Rectal smooth muscle tissue (tissue), 1 donor: ENCODE measurements at regions not wholly inside any gene's neighbourhood (a gene's known extent, or its start where the extent isn't known, plus 50 kb on each side); places are given as distances from the start of the nearest gene placed in this dataset.

Source experiments
- H3K27ac ChIP-seq: one replicate; pipeline ENCODE4 v1.7.0; 2013; ENCODE audit warnings: low read depth, low read length, inconsistent platforms
- H3K27me3 ChIP-seq: one replicate; pipeline ENCODE4 v1.7.0; 2013; ENCODE audit warnings: low read length; ENCODE audit not compliant: control insufficient read depth, insufficient read depth
- H3K36me3 ChIP-seq: one replicate; pipeline ENCODE4 v1.7.0; 2013; ENCODE audit warnings: low read length; ENCODE audit not compliant: control insufficient read depth, insufficient read depth
- H3K4me1 ChIP-seq: one replicate; pipeline ENCODE4 v1.7.0; 2013; ENCODE audit warnings: low read length; ENCODE audit not compliant: control insufficient read depth, insufficient read depth
- H3K4me3 ChIP-seq: one replicate; pipeline ENCODE4 v1.7.0; 2013; ENCODE audit warnings: low read length
- H3K9ac ChIP-seq: one replicate; pipeline ENCODE4 v1.7.0; 2013; ENCODE audit warnings: low read length

- H3K9ac ChIP-seq: no peak overlapping the region
Measured at GRCh38 chr15:53266176-53266575, 476.0 kb upstream of the ONECUT1 start.

DNA sequence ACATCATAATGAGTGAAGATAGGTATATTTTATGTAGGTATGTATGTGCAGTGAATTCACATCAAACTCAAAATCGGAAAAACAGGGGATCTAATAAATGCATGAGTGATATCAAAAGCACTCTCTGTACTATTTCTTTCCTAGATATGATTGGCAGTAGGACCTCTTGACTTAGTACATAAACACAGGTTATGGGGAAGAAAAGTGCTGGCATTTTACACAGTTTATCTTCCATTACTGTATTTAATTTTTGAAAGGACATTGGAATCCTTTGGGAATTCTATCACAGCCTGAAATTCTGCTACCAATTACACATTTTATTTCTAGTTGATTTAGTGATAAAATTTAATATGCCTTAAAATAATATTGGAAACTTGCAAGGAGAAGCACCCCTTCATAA, 470.5 kb upstream of the ONECUT1 start:
- Histone ChIP-seq H3K9ac (no peak overlapping the region), H3K27me3 (no peaks in the 10 kb centered on the region), H3K4me3 (no peak overlapping the region), H3K36me3 (no peaks in the 10 kb centered on the region), H3K4me1 (no peaks in the 10 kb centered on the region), H3K27ac (no peak overlapping the region)

More at GRCh38 chr15:53266176-53266575, 476.0 kb upstream of the ONECUT1 start:
- no peaks in the 10 kb centered on the region for H3K36me3 ChIP-seq
- H3K4me1 ChIP-seq: no peaks in the 10 kb centered on the region
- no peak overlapping the region for H3K27ac ChIP-seq
- no peak overlapping the region for H3K4me3 ChIP-seq
- no peaks in the 10 kb centered on the region for H3K27me3 ChIP-seq

DNA sequence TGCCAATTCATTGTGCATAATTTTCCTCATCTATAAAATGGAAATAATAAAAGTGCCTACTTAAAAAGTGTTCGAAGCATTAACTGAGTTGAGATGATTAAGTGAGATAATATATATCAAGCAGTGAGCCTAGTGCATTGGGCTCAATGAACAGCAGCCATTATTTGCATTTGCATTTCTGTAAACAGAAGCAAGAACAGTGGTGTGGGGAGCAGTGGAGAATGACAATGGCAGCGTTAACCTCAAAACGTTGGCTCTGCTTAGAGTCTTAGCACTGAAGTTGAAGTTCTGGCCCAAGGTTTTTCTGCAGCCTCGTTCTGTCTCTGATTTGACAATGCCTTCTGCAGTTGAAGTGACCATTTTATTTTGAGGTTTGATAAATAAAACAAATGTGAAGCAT, 466.3 kb upstream of the ONECUT1 start:
- H3K4me3 ChIP-seq: no peak overlapping the region
- no peak overlapping the region for H3K9ac ChIP-seq
- H3K27me3 ChIP-seq: no peaks in the 10 kb centered on the region
- no peak overlapping the region for H3K27ac ChIP-seq
- no peaks in the 10 kb centered on the region for H3K4me1 ChIP-seq
- no peaks in the 10 kb centered on the region for H3K36me3 ChIP-seq

GRCh38 chr15:53256043-53256442, 465.9 kb upstream of the ONECUT1 start:
- no peaks in the 10 kb centered on the region for H3K27me3 ChIP-seq
- no peaks in the 10 kb centered on the region for H3K36me3 ChIP-seq
- H3K4me3 ChIP-seq: no peak overlapping the region
- no peak overlapping the region for H3K27ac ChIP-seq
- no peak overlapping the region for H3K9ac ChIP-seq
- no peaks in the 10 kb centered on the region for H3K4me1 ChIP-seq

DNA sequence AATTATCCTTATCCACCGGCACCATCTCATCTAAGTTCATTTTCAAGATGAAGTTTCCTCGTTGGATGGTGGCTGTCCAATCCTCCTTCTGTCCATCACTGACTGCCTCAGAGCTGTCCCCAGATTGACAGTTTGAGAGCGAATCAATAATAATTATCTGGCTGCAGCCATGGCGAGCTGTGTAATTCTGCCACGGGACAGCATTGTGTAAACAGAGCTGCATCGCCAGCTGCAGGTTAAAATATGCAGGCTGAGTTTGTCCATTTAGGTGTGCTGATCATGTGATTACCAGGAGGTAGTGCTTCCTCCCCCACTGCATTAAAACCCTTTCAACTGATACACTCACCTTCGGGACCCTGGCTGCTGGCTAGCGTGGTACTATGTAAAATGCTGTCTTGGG, 461.9 kb upstream of the ONECUT1 start:
- Histone ChIP-seq H3K9ac (no peak overlapping the region), H3K27me3 (no peaks in the 10 kb centered on the region), H3K36me3 (no peaks in the 10 kb centered on the region), H3K4me1 (no peaks in the 10 kb centered on the region), H3K4me3 (no peak overlapping the region), H3K27ac (no peak overlapping the region)

DNA sequence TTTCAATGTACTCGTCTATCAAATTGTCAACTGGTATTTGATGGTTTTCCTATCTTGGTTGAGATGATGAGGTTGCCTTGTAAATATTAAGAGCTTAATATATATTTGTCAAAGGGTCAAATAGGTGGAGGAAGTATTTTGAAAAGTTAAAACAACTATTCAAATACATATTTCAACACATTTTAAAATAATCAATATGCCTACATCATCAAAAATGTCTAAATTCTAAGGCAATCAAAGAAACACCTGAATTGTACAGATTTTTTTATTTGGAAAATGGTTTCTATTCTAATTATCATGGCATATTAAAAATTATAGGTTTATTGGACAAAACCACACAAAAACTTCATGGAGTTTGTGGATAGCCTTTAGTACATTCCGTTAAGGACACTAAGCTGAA, 461.4 kb upstream of the ONECUT1 start:
- no peaks in the 10 kb centered on the region for H3K36me3 ChIP-seq
- no peak overlapping the region for H3K27ac ChIP-seq
- no peak overlapping the region for H3K9ac ChIP-seq
- no peak overlapping the region for H3K4me3 ChIP-seq
- no peaks in the 10 kb centered on the region for H3K4me1 ChIP-seq
- H3K27me3 ChIP-seq: no peaks in the 10 kb centered on the region

DNA sequence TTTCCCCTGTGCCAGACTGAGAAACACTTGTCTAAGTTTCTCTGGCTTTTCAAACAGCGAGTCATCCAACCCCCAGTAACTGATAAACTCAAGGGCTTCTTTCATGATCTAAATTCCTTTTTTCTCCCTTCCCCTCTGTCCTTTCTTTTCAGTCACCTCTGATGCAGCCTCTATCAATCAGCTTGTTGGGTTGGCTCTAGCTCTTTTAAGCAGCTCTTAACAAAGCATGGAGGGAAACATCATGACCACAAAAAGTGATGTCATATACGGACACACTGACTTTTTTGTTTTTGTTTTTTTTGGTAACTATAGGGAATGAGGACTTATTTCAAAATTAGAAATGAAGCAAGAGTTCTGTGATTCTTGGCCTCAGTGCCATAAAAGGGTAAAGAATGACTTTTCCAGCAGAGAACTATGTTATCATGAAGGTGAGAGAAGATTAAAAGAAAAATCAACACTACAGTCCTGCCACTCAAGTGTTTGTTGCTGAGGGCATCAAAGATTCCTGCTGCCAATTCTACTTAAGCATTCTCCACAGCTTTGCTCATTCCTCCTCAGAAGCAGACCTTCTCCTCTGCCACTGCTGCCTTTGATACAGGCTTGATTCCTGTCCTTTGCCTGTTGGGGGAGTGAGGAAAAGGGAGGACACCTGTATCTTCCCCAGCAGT, 457.0 kb upstream of the ONECUT1 start:
- Histone ChIP-seq H3K27me3 (no peaks in the 10 kb centered on the region), H3K36me3 (no peaks in the 10 kb centered on the region), H3K4me3 (no peak overlapping the region), H3K4me1 (no peaks in the 10 kb centered on the region), H3K27ac (no peak overlapping the region), H3K9ac (no peak overlapping the region)

GRCh38 chr15:53246404-53246803, 456.3 kb upstream of the ONECUT1 start:
- Histone ChIP-seq H3K4me3 (no peak overlapping the region), H3K4me1 (no peaks in the 10 kb centered on the region), H3K27me3 (no peaks in the 10 kb centered on the region)

DNA sequence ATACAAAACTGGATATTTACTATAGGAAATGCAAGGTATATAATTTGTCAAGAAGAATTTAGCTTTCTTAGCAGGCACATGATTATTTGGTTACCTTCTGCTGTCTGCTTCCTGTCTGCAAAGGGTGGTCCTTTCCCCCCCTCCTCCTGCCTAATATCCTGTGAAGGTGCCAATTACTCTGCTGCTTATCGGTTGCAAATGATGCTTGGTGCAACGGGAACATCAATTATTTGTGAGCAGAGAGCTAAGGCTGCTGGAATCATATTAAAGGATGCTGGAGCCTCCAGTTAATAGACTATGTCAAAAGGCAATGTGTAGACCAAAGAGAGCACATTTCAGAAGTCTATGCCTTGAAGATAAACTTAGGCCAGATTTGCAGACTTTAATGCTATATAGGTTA, 443.7 kb upstream of the ONECUT1 start:
- no peak overlapping the region for H3K9ac ChIP-seq
- no peaks in the 10 kb centered on the region for H3K27me3 ChIP-seq
- no peaks in the 10 kb centered on the region for H3K36me3 ChIP-seq
- H3K4me3 ChIP-seq: no peak overlapping the region
- no peak overlapping the region for H3K27ac ChIP-seq
- H3K4me1 ChIP-seq: no peaks in the 10 kb centered on the region

More at GRCh38 chr15:53246404-53246803, 456.3 kb upstream of the ONECUT1 start:
- Histone ChIP-seq H3K27ac (no peak overlapping the region), H3K36me3 (no peaks in the 10 kb centered on the region), H3K9ac (no peak overlapping the region)

DNA sequence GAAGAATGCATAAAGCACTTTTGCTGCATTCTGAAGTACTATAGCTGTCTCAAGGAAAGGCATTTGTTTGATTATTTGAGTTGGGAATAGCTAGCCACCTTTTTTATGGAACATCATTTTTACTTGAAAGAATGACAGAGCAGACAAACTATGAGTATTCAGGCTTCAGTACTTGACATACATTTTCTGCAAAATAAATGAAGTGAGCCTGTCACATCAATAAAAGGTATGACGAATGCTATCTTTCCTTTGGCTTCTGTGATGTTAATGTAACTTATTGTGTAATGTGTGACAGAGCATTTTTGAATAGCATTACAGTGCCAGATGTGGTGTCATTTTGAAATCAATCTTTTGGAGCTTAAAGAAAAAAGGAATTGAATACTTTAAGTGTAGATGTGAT, 440.3 kb upstream of the ONECUT1 start:
- H3K36me3 ChIP-seq: no peaks in the 10 kb centered on the region
- no peak overlapping the region for H3K27ac ChIP-seq
- no peaks in the 10 kb centered on the region for H3K4me1 ChIP-seq
- no peaks in the 10 kb centered on the region for H3K27me3 ChIP-seq
- no peak overlapping the region for H3K9ac ChIP-seq
- H3K4me3 ChIP-seq: no peak overlapping the region

DNA sequence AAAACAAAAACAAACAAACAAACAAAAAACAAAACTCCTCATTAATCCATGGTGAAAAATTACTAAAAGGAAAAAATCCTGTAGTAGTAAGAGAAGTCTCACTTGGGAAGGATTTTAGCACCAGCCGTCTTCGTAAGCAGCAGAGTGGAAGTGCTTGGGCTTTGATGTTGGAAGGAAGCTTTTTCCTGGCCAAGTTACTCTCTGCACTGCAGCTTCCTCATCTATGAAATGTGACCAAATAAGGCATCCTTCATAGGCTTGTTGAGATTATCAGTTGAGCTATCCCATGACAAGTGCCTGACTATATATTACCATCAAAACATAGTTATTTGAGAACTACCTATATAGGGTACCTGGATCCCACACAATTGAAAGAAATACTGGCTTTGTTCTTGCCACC, 436.4 kb upstream of the ONECUT1 start:
- no peak overlapping the region for H3K27ac ChIP-seq
- H3K36me3 ChIP-seq: no peaks in the 10 kb centered on the region
- H3K9ac ChIP-seq: no peak overlapping the region
- H3K27me3 ChIP-seq: no peaks in the 10 kb centered on the region
- no peak overlapping the region for H3K4me3 ChIP-seq
- H3K4me1 ChIP-seq: no peaks in the 10 kb centered on the region

GRCh38 chr15:53225781-53226180, 435.6 kb upstream of the ONECUT1 start:
- Histone ChIP-seq H3K4me3 (no peak overlapping the region), H3K27ac (no peak overlapping the region), H3K9ac (no peak overlapping the region), H3K36me3 (no peaks in the 10 kb centered on the region), H3K27me3 (no peaks in the 10 kb centered on the region), H3K4me1 (no peaks in the 10 kb centered on the region)

GRCh38 chr15:53224371-53224770, 434.2 kb upstream of the ONECUT1 start:
- H3K9ac ChIP-seq: no peak overlapping the region
- H3K27ac ChIP-seq: no peak overlapping the region
- H3K36me3 ChIP-seq: no peaks in the 10 kb centered on the region
- no peak overlapping the region for H3K4me3 ChIP-seq
- H3K27me3 ChIP-seq: no peaks in the 10 kb centered on the region
- no peaks in the 10 kb centered on the region for H3K4me1 ChIP-seq
